GM12873 (cell line): ENCODE measurements at regions not wholly inside any gene's neighbourhood (a gene's known extent, or its start where the extent isn't known, plus 50 kb on each side); places are given as distances from the start of the nearest gene placed in this dataset.

ENCODE experiments used
- TF ChIP-seq, protein P1 (sequence below): IDR thresholded peaks from 2 replicates; pipeline ENCODE4 v1.5.1; 2012; ENCODE audit warnings: low read depth, mild to moderate bottlenecking, moderate library complexity, low read length, control low read depth; ENCODE audit not compliant: insufficient read depth; ENCODE audit errors: missing control alignments

DNA sequence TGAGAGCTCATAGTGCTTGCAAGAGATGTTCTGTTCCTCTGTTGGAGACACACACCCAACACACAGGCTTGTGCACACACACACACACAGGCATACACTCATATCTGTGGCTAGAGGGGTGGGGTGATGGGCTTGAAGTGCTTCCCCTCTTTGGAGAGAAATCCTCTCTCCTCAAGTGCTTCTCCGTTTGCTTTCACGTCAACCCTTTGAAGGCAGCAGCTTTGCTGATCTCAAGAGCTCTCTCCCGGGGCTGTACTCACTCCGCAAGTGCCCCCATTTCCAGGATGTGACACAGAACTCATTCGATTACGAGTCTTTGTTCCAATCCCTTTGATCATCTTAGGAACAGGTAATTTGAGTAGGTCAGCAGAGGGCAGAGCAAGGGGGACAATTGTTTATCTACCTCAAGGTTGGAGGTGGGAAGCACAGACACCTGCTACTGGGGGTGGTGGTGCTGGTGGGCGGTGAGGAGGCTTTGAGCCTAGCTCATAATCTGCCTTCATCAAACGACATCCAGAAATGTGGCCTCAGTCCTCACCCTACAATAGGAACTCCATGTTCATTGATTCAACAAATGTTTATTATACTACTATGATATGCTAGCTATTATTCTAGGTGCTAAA lies 529.8 kb upstream of the CADM1 start:
- TF ChIP-seq, protein P1, sequence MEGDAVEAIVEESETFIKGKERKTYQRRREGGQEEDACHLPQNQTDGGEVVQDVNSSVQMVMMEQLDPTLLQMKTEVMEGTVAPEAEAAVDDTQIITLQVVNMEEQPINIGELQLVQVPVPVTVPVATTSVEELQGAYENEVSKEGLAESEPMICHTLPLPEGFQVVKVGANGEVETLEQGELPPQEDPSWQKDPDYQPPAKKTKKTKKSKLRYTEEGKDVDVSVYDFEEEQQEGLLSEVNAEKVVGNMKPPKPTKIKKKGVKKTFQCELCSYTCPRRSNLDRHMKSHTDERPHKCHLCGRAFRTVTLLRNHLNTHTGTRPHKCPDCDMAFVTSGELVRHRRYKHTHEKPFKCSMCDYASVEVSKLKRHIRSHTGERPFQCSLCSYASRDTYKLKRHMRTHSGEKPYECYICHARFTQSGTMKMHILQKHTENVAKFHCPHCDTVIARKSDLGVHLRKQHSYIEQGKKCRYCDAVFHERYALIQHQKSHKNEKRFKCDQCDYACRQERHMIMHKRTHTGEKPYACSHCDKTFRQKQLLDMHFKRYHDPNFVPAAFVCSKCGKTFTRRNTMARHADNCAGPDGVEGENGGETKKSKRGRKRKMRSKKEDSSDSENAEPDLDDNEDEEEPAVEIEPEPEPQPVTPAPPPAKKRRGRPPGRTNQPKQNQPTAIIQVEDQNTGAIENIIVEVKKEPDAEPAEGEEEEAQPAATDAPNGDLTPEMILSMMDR, result no peak

DNA sequence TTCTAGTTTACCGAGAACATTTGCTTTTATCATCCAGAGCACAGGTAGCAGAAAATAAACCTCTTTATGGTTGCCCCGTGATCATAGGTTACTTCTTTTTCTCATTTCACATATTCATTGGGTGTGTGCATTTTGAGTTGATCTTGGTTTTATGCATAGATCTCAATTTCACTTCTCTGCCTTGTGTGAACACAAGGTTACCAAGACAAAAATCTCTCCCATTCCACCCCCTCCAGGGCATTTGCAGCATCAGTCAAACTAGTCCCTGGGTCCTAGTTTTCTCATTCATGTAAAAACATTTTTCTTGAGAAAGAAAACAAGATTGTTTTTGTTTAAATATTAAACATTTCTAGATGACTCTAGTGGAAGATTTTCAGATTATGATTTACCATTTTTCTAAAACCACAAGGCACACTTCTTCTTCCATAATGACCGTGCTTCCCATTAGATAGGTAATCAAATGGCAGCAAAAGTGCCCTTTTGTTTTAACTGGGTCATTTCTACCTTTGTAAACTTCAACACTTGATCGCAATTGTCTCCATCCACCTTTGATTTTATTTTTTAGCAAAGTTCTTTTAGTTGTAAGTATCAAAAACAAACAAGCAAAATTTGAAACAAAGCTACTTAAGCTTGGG lies 526.6 kb upstream of the CADM1 start:
- TF ChIP-seq, protein P1, result no peak

DNA sequence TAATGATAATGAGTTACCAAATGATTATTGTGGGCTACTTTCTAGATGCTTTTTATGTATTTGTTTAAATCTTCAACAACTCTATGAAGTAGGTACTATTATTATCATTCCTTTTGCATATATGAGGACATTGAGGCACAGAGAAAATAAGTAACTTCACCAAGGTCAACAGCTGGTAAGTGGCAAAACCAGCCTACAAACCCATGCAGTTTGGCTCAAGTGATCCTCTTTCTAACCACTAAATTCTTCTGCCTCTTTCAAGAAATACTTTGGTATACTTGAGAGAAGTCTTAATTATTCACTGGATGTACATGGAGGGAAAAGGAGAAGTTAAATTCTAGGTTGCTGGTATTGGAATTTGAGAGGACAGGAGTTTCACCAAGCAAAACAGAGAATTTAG lies 495.2 kb upstream of the CADM1 start:
- TF ChIP-seq, protein P1, result no peak

DNA sequence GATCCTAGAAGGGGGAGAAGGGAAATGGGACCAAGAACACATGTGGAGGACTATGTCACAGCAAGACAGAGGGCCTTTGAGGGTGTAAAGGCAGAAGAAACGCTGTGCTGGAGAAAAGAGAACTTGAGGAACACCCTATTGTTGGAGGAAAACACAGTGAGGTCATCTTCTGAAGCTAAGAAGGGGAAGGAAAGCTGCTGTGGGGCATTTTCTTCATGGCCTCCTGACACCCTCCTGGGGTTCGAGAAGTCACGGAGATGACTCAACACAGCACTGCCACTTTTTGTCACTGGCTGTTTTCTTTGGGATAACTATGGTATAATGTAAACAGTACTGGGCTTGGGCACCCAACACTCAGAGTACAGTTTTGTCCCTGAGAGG lies 492.6 kb upstream of the CADM1 start:
- TF ChIP-seq, protein P1, result no peak

DNA sequence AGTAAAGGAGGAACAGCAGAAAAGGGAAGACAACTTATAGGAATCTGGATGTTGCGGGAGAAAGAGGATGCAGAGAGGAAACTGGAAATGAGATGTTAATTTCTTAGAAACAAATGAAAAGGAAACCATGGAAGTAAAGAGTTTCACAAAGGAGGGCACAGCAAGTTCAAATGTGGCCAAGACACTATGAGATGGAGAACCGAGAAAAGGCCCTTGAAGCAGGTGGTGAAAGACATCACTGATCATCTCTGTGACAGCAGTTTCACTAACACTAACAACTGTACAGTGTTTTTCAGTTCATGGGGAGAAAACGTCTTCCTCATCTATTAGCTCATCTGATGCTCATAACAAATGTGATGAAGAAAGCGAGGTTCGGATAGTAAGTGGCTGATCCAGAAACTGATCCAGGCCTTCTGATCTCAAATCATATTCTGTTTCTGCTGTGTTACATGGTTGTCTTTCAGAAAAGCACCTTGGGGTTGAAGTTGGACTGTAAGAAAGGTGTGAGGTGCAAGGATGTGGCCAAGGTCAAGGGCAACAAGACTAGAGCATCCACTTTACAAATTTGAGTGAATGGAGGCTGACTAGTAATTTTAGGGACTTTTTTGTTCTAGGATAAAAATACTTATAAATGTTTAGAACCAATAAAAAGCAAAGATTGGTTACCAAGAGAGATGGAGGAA lies 492.1 kb upstream of the CADM1 start:
- TF ChIP-seq, protein P1, result no peak

DNA sequence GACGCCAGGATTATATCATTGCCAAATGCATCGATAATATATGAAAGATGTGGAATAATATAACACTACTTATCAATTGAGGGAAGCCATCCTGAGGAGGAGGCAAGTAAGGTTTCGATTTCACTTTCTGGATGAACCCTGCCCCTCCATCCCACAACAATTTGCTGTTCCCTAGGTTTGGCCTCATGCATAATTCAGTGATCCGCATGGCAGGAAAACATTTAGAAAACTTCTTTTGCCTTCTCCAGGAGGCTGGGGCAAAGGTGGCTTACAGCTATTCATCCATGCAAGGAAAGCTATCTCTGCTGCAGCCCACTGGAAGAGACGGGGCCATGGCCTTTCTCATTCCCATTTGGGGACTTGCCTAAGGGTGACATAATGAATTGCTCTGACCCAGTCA lies 489.4 kb upstream of the CADM1 start:
- TF ChIP-seq, protein P1, result no peak

DNA sequence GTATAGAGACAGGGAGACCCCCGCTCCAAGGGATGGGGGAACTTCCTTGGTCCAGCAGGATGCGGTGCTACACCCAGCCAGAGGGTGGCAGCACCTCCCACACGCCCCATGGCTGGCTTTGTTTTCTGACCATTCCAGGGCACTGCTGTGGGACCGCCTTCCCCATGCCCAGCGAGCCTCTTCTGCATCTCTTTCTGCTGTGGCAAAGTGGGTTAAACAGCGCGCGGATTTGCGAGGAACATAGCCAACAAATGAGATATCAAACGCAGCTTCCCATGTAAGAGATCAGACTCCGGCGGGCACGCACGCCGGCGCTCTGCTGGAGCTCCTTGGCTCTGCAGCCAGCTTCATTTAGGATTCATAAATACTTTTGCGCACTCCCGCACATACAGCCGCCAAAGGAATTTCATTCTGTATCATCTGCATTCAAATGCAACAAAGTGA lies 485.8 kb upstream of the CADM1 start:
- TF ChIP-seq, protein P1, result peak; percentile 77
